Astrocyte of the cerebellum (primary cell): ENCODE measurements at regions not wholly inside any gene's neighbourhood (a gene's known extent, or its start where the extent isn't known, plus 50 kb on each side); places are given as distances from the start of the nearest gene placed in this dataset.
A peak's percentile ranks its signal among the peaks of the same experiment; 100 is the strongest.

ENCODE experiments used
- DNase-seq: peaks from one replicate; pipeline ENCODE4 v3.0.0-alpha.2; 2011; ENCODE audit warnings: low read depth
- H3K4me3 ChIP-seq: 2 replicates; pipeline ENCODE4 v1.5.1; 2011; ENCODE audit warnings: mild to moderate bottlenecking, low read depth, low read length, moderate library complexity
- CTCF ChIP-seq: IDR thresholded peaks from 2 replicates; pipeline ENCODE4 v1.5.1; 2012; ENCODE audit warnings: low read length, low read depth, moderate library complexity, mild to moderate bottlenecking; ENCODE audit errors: missing control alignments
- in situ Hi-C: cut with HindIII; loops from 2 replicates; pipeline ENCODE4 v1.10.0; 2017; ENCODE audit warnings: low sequenced_read_pairs

GRCh38 chr1:82405333-82405732 lies 604.6 kb downstream of the ADGRL2 start:
- no peak for TF ChIP-seq CTCF
- H3K4me3 ChIP-seq, result no peak overlapping the region
- DNase-seq, result no peak
- in situ Hi-C loops, result no loop called here

GRCh38 chr1:82401116-82401515 lies 600.4 kb downstream of the ADGRL2 start:
- no peak overlapping the region for H3K4me3 ChIP-seq
- in situ Hi-C loops, result no loop called here
- TF ChIP-seq CTCF, result no peak
- no peak for DNase-seq

- H3K4me3 ChIP-seq, result no peak overlapping the region
- TF ChIP-seq CTCF, result no peak
- DNase-seq, result no peak
- in situ Hi-C loops, result no loop called here
Observed at GRCh38 chr1:82400521-82400920, 599.8 kb downstream of the ADGRL2 start.

- in situ Hi-C loops, result no loop called here
- peak; percentile 43 for DNase-seq
- TF ChIP-seq CTCF, result no peak
- H3K4me3 ChIP-seq, result no peak overlapping the region
Observed at GRCh38 chr1:82399093-82399492, 598.4 kb downstream of the ADGRL2 start.

- no peak for DNase-seq
- TF ChIP-seq CTCF, result no peak
- in situ Hi-C loops, result no loop called here
- H3K4me3 ChIP-seq, result no peak overlapping the region
Observed at GRCh38 chr1:82398357-82398756, 597.6 kb downstream of the ADGRL2 start.

GRCh38 chr1:82395440-82395839 lies 594.7 kb downstream of the ADGRL2 start:
- no peak overlapping the region for H3K4me3 ChIP-seq
- no peak for DNase-seq
- in situ Hi-C loops, result no loop called here
- no peak for TF ChIP-seq CTCF

GRCh38 chr1:82392946-82393345 lies 592.2 kb downstream of the ADGRL2 start:
- DNase-seq, result no peak
- in situ Hi-C loops, result no loop called here

More at GRCh38 chr1:82392946-82393345, 592.2 kb downstream of the ADGRL2 start:
- H3K4me3 ChIP-seq, result no peak overlapping the region
- no peak for TF ChIP-seq CTCF
